ENCODE measurements at regions not wholly inside any gene's neighbourhood (a gene's known extent, or its start where the extent isn't known, plus 50 kb on each side); places are given as distances from the start of the nearest gene placed in this dataset.
"Not testable (repeated sequence)": the region's sequence is repeated elsewhere in the genome, so short reads cannot be mapped to it uniquely, and the experiment has no call there.

- TF ChIP-seq PAX5 (IDR thresholded peaks at IDR 0.05; ENCODE audit: insufficient read depth, low read length, severe bottlenecking) (no peak), TAF1 (IDR thresholded peaks at IDR 0.05; ENCODE audit: low read depth, low read length) (no peak), POLR2AphosphoS5 (IDR thresholded peaks at IDR 0.05; ENCODE audit: low read depth, low read length) (no peak), POU2F2 (IDR thresholded peaks at IDR 0.05; ENCODE audit: low read depth, low read length) (no peak)
- FAIRE-seq (no peak), DNase-seq (ENCODE audit: insufficient read length, low spot score) (no peak)
These were observed 652.7 kb downstream of the ANKRD7 start for GRCh38 chr7:118877187-118877586.

DNA sequence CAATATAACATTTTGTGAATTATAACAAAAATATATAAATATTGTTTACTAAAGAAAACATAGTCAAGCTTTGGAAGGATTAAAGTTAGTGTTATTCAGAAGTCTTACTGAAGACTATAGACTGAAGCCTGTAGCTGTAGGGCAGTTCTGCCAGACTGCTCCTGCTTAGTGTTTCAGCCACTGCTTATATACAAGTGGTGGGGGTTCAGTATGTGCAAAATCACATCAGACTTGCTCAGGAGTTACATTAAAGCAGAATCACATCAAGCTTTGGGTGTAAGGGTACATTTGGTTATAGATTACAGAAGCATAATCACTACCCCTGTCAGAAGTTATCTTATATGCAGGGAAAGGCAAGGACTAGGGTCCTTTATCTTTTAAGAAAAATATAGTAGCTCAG is 653.8 kb downstream of the ANKRD7 start:
- no peak for FAIRE-seq
- TF ChIP-seq POLR2A (IDR thresholded peaks at IDR 0.05; ENCODE audit: low read depth, low read length), result no peak
- TF ChIP-seq POLR2AphosphoS5 (IDR thresholded peaks at IDR 0.05; ENCODE audit: low read depth, low read length), result no peak
- no peak for TF ChIP-seq TAF1 (IDR thresholded peaks at IDR 0.05; ENCODE audit: low read depth, low read length)
- TF ChIP-seq POU2F2 (IDR thresholded peaks at IDR 0.05; ENCODE audit: low read depth, low read length), result no peak
- TF ChIP-seq SPI1 (IDR thresholded peaks at IDR 0.05; ENCODE audit: low read depth, low read length), result no peak
- TF ChIP-seq PAX5 (IDR thresholded peaks at IDR 0.05; ENCODE audit: insufficient read depth, low read length, severe bottlenecking), result no peak
- no peak for DNase-seq (ENCODE audit: insufficient read length, low spot score)

DNA sequence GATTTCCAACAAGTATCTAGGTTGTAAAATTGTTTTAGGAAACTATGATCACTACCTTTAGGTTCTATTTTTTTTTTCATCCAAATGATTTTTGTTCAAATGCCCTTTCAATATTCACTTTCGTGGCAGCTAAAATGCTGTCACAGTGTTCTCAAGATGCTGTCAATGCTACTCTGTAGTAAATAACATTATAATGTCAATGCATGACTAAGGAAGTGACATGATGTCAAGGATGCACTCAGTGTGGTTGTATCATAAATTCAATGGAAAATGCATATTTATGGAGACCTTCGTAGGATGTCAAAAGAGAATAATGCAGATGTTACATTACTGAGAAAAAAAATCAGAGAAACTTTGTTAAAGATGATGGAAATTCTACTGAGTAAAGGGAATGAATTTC is 673.8 kb downstream of the ANKRD7 start:
- TF ChIP-seq POLR2AphosphoS5 (IDR thresholded peaks at IDR 0.05; ENCODE audit: low read depth, low read length) (no peak), PAX5 (IDR thresholded peaks at IDR 0.05; ENCODE audit: insufficient read depth, low read length, severe bottlenecking) (no peak), TAF1 (IDR thresholded peaks at IDR 0.05; ENCODE audit: low read depth, low read length) (no peak), POU2F2 (IDR thresholded peaks at IDR 0.05; ENCODE audit: low read depth, low read length) (no peak), SPI1 (IDR thresholded peaks at IDR 0.05; ENCODE audit: low read depth, low read length) (no peak), POLR2A (IDR thresholded peaks at IDR 0.05; ENCODE audit: low read depth, low read length) (no peak)
- FAIRE-seq (no peak), DNase-seq (ENCODE audit: insufficient read length, low spot score) (no peak)

DNA sequence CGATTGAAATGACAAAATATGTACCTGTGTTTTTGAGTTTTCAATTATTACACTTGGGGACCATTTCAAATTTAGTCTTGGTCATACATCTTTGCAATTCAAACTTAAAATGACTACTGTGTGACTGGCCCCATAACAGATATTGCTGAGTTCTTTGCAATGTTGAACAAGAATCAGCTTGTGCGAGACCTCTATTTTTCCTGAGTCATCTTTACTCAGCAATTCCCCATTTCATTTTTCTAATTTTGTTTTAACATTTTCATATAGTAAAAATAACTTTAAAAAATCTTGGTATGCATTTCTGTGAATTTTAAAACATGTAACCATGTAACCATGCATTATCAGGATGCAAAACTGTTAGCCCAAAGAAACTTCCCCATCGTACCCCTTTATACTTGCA is 678.1 kb downstream of the ANKRD7 start:
- DNase-seq (ENCODE audit: insufficient read length, low spot score), result no peak
- TF ChIP-seq TAF1 (IDR thresholded peaks at IDR 0.05; ENCODE audit: low read depth, low read length), result no peak
- no peak for TF ChIP-seq SPI1 (IDR thresholded peaks at IDR 0.05; ENCODE audit: low read depth, low read length)
- TF ChIP-seq POLR2AphosphoS5 (IDR thresholded peaks at IDR 0.05; ENCODE audit: low read depth, low read length), result no peak
- TF ChIP-seq PAX5 (IDR thresholded peaks at IDR 0.05; ENCODE audit: insufficient read depth, low read length, severe bottlenecking), result no peak

DNA sequence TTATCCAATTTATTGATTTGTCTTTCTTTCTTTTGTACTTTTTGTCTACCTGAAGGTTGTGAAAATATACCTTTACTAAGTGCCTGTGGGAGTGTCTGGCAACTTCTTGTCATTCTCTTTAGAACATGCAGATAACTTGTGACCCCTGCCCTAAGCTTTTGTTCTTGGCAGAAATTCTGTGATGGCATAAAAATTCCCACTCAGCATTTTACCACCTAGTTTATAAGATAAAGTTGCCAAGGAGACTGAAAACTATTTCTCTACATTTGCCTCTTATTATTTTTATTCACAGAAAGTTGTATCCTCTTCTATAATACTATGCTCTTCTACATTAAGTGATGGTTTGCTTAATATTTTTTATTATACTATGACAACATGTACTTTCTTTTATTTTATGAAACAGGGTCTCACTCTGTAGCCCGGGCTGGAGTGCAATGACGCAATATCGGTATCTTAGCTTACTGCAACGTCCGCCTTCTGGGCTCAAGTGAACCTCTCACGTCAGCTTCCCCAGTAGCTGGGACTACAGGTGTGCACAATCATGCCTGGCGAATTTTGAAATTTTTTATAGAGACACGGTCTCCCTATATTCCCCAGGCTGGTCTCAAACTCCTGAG is 683.5 kb downstream of the ANKRD7 start:
- no peak for FAIRE-seq
- TF ChIP-seq POU2F2 (IDR thresholded peaks at IDR 0.05; ENCODE audit: low read depth, low read length) (no peak), PAX5 (IDR thresholded peaks at IDR 0.05; ENCODE audit: insufficient read depth, low read length, severe bottlenecking) (no peak), TAF1 (IDR thresholded peaks at IDR 0.05; ENCODE audit: low read depth, low read length) (no peak), SPI1 (IDR thresholded peaks at IDR 0.05; ENCODE audit: low read depth, low read length) (no peak), POLR2A (IDR thresholded peaks at IDR 0.05; ENCODE audit: low read depth, low read length) (no peak), POLR2AphosphoS5 (IDR thresholded peaks at IDR 0.05; ENCODE audit: low read depth, low read length) (no peak)
- no peak for DNase-seq (ENCODE audit: insufficient read length, low spot score)

More for the DNA sequence above, 678.1 kb downstream of the ANKRD7 start:
- no peak for FAIRE-seq

DNA sequence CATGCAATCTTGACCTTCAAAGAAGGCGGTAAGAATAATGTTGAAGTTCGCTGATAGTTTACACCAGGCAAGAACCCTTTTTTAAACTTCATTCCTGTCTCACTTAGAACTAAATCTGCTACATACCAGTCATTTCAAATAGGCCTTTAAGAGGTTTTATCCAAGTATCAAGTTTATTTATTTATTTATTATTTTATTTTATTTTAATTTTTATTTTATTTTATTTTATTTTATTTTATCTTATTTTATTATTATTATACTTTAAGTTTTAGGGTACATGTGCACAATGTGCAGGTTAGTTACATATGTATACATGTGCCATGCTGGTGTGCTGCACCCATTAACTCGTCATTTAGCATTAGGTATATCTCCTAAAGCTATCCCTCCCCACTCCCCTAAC is 691.6 kb downstream of the ANKRD7 start:
- not testable (repeated sequence) for FAIRE-seq; DNase-seq (ENCODE audit: insufficient read length, low spot score)

DNA sequence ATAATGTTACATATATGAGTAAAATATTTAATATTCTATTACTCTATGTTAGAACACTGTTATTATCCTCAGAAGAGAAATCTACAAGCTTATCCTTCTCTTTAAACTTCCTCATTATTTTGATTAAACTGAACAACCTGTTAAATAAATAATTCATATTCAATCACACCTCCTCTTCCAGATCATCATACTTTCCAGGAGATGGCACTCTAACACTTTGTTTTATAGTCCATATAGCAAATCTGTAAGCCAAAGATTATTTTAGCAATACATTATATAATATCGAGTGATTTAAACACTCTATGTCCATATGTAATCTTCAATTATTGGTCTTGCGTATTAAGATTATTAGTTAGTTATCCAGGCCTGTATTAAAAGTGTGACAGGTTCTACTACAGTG is 694.1 kb downstream of the ANKRD7 start:
- DNase-seq (ENCODE audit: insufficient read length, low spot score), result no peak
- TF ChIP-seq TAF1 (IDR thresholded peaks at IDR 0.05; ENCODE audit: low read depth, low read length) (no peak), POLR2A (IDR thresholded peaks at IDR 0.05; ENCODE audit: low read depth, low read length) (no peak), POLR2AphosphoS5 (IDR thresholded peaks at IDR 0.05; ENCODE audit: low read depth, low read length) (no peak), PAX5 (IDR thresholded peaks at IDR 0.05; ENCODE audit: insufficient read depth, low read length, severe bottlenecking) (no peak), SPI1 (IDR thresholded peaks at IDR 0.05; ENCODE audit: low read depth, low read length) (no peak)
- no peak for FAIRE-seq

- no peak for FAIRE-seq
- TF ChIP-seq TAF1 (IDR thresholded peaks at IDR 0.05; ENCODE audit: low read depth, low read length), result no peak
- no peak for TF ChIP-seq POLR2A (IDR thresholded peaks at IDR 0.05; ENCODE audit: low read depth, low read length)
- TF ChIP-seq POU2F2 (IDR thresholded peaks at IDR 0.05; ENCODE audit: low read depth, low read length), result no peak
- TF ChIP-seq PAX5 (IDR thresholded peaks at IDR 0.05; ENCODE audit: insufficient read depth, low read length, severe bottlenecking), result no peak
- TF ChIP-seq POLR2AphosphoS5 (IDR thresholded peaks at IDR 0.05; ENCODE audit: low read depth, low read length), result no peak
- TF ChIP-seq SPI1 (IDR thresholded peaks at IDR 0.05; ENCODE audit: low read depth, low read length), result no peak
- no peak for DNase-seq (ENCODE audit: insufficient read length, low spot score)
These were observed 714.3 kb downstream of the ANKRD7 start for GRCh38 chr7:118938845-118939244.

DNA sequence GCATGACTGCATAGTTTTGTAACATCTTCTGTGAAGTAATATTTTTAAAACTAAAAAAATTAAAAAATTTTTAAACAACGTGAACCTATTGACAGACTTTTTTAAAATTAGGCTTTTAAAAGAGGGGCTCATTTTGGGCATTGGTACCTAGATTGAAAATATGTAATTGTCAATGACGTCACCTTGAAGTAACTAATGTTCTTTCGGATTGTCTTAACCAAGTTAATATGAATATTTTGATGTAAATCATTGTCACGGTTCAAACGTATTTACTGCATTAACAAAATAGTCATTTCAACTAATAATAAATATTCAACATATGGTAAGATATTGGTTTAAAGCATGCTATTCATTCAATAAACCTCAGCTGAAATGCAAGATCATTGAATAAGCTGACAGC is 719.8 kb downstream of the ANKRD7 start:
- DNase-seq (ENCODE audit: insufficient read length, low spot score) (no peak), FAIRE-seq (no peak)
- no peak for TF ChIP-seq TAF1 (IDR thresholded peaks at IDR 0.05; ENCODE audit: low read depth, low read length)
- TF ChIP-seq POLR2AphosphoS5 (IDR thresholded peaks at IDR 0.05; ENCODE audit: low read depth, low read length), result no peak
- TF ChIP-seq POLR2A (IDR thresholded peaks at IDR 0.05; ENCODE audit: low read depth, low read length), result no peak
- no peak for TF ChIP-seq POU2F2 (IDR thresholded peaks at IDR 0.05; ENCODE audit: low read depth, low read length)

DNA sequence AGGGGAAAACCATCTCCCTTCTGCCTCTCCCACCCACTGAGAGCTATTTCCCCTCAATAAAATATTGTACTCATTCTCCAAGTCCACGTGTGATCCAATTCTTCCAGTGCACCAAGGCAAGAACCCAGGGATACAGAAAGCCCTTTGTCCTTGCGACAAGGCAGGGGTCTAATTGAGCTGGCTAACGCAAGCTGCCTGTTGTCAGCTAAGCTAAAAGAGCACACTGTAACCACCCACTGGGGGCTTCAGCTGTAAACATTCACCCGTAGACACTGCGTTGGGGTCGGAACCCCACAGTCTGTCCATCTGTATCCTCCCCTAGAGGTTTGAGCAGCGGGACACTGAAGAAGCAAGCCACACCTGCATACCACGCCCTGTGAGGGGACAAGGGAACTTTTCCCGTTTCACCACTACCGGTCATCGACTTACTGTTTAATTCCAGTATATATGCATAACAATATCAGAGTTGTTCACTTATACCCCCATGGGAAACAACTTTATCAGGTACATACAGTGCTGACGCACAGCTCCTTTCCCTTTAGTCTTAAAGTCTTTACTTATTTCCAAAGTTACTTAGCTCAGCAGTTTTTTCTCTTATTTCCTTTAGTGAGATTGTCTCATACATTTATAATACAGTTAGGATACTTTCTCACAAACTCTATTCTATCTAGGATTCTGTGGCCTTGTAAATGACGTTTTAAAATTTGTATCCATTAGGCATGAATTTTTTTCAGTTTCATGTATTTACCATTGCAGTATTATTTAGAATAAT is 721.6 kb downstream of the ANKRD7 start:
- DNase-seq (ENCODE audit: insufficient read length, low spot score) (no peak), FAIRE-seq (no peak)
- no peak for TF ChIP-seq SPI1 (IDR thresholded peaks at IDR 0.05; ENCODE audit: low read depth, low read length)
- no peak for TF ChIP-seq POU2F2 (IDR thresholded peaks at IDR 0.05; ENCODE audit: low read depth, low read length)
- TF ChIP-seq TAF1 (IDR thresholded peaks at IDR 0.05; ENCODE audit: low read depth, low read length), result no peak
- no peak for TF ChIP-seq PAX5 (IDR thresholded peaks at IDR 0.05; ENCODE audit: insufficient read depth, low read length, severe bottlenecking)
- no peak for TF ChIP-seq POLR2A (IDR thresholded peaks at IDR 0.05; ENCODE audit: low read depth, low read length)
- no peak for TF ChIP-seq POLR2AphosphoS5 (IDR thresholded peaks at IDR 0.05; ENCODE audit: low read depth, low read length)
